Activated naive CD8-positive, alpha-beta T cell (primary cell): ENCODE measurements at regions not wholly inside any gene's neighbourhood (a gene's known extent, or its start where the extent isn't known, plus 50 kb on each side); places are given as distances from the start of the nearest gene placed in this dataset.

Experiments used
- H3K27ac Mint-ChIP-seq: one replicate; pipeline ENCODE4 v1.8.0; 2021; ENCODE audit warnings: mixed read lengths
- H3K27me3 Mint-ChIP-seq: one replicate; pipeline ENCODE4 v1.8.0; 2021; ENCODE audit warnings: mixed read lengths
- H3K36me3 Mint-ChIP-seq: one replicate; pipeline ENCODE4 v1.8.0; 2021; ENCODE audit warnings: mixed read lengths
- H3K4me1 Mint-ChIP-seq: one replicate; pipeline ENCODE4 v1.8.0; 2021; ENCODE audit warnings: low read depth, mixed read lengths
- H3K4me3 Mint-ChIP-seq: one replicate; pipeline ENCODE4 v1.8.0; 2021; ENCODE audit warnings: mild to moderate bottlenecking, mixed read lengths
- H3K9me3 Mint-ChIP-seq: one replicate; pipeline ENCODE4 v1.8.0; 2021; ENCODE audit warnings: low read depth, mixed read lengths

GRCh38 chr4:163660636-163661035 is 166.1 kb downstream of the TMA16 start:
- peaks cover 7% of the 10 kb centered on the region for H3K9me3 Mint-ChIP-seq
- H3K36me3 Mint-ChIP-seq = no peaks in the 10 kb centered on the region
- H3K27me3 Mint-ChIP-seq = no peaks in the 10 kb centered on the region
- H3K27ac Mint-ChIP-seq = no peak overlapping the region
- H3K4me3 Mint-ChIP-seq = no peak overlapping the region
- peaks cover 26% of the 10 kb centered on the region for H3K4me1 Mint-ChIP-seq

- Mint-ChIP-seq H3K36me3 (no peaks in the 10 kb centered on the region), H3K9me3 (peaks cover 5% of the 10 kb centered on the region), H3K4me1 (peaks cover 44% of the 10 kb centered on the region), H3K27me3 (no peaks in the 10 kb centered on the region), H3K27ac (no peak overlapping the region), H3K4me3 (no peak overlapping the region)
These were observed 168.3 kb downstream of the TMA16 start for GRCh38 chr4:163662768-163663167.

GRCh38 chr4:163663454-163664225 is 169.2 kb downstream of the TMA16 start:
- no peak overlapping the region for H3K27ac Mint-ChIP-seq
- H3K9me3 Mint-ChIP-seq = peaks cover 5% of the 10 kb centered on the region
- no peak overlapping the region for H3K4me3 Mint-ChIP-seq
- no peaks in the 10 kb centered on the region for H3K36me3 Mint-ChIP-seq
- peaks cover 47% of the 10 kb centered on the region for H3K4me1 Mint-ChIP-seq
- no peaks in the 10 kb centered on the region for H3K27me3 Mint-ChIP-seq

- H3K4me3 Mint-ChIP-seq = no peak overlapping the region
These were observed 170.6 kb downstream of the TMA16 start for GRCh38 chr4:163665101-163665500.

GRCh38 chr4:163665521-163666331 is 171.2 kb downstream of the TMA16 start:
- H3K27ac Mint-ChIP-seq = peak overlapping the region; percentile 11
- no peaks in the 10 kb centered on the region for H3K9me3 Mint-ChIP-seq
- no peak overlapping the region for H3K4me3 Mint-ChIP-seq
- peaks cover 49% of the 10 kb centered on the region for H3K4me1 Mint-ChIP-seq
- H3K27me3 Mint-ChIP-seq = no peaks in the 10 kb centered on the region
- no peaks in the 10 kb centered on the region for H3K36me3 Mint-ChIP-seq

More at GRCh38 chr4:163665101-163665500, 170.6 kb downstream of the TMA16 start:
- no peaks in the 10 kb centered on the region for H3K9me3 Mint-ChIP-seq
- H3K27ac Mint-ChIP-seq = no peak overlapping the region
- H3K36me3 Mint-ChIP-seq = no peaks in the 10 kb centered on the region
- peaks cover 49% of the 10 kb centered on the region for H3K4me1 Mint-ChIP-seq
- no peaks in the 10 kb centered on the region for H3K27me3 Mint-ChIP-seq

- Mint-ChIP-seq H3K27me3 (no peaks in the 10 kb centered on the region), H3K4me3 (peak overlapping the region; percentile 45), H3K27ac (peak overlapping the region; percentile 7), H3K4me1 (peaks cover 56% of the 10 kb centered on the region), H3K9me3 (no peaks in the 10 kb centered on the region), H3K36me3 (no peaks in the 10 kb centered on the region)
These were observed 171.9 kb downstream of the TMA16 start for GRCh38 chr4:163666332-163666873.

GRCh38 chr4:163672751-163673150 is 178.3 kb downstream of the TMA16 start:
- Mint-ChIP-seq H3K36me3 (no peaks in the 10 kb centered on the region), H3K9me3 (no peaks in the 10 kb centered on the region), H3K4me1 (peaks cover 23% of the 10 kb centered on the region), H3K27me3 (no peaks in the 10 kb centered on the region), H3K4me3 (no peak overlapping the region), H3K27ac (no peak overlapping the region)

GRCh38 chr4:163673848-163674697 is 179.6 kb downstream of the TMA16 start:
- Mint-ChIP-seq H3K27me3 (no peaks in the 10 kb centered on the region), H3K27ac (no peak overlapping the region), H3K9me3 (no peaks in the 10 kb centered on the region), H3K36me3 (no peaks in the 10 kb centered on the region), H3K4me3 (no peak overlapping the region), H3K4me1 (peaks cover 19% of the 10 kb centered on the region)

GRCh38 chr4:163679189-163679588 is 184.7 kb downstream of the TMA16 start:
- Mint-ChIP-seq H3K4me3 (no peak overlapping the region), H3K36me3 (no peaks in the 10 kb centered on the region), H3K4me1 (no peaks in the 10 kb centered on the region), H3K27ac (no peak overlapping the region), H3K27me3 (peaks cover under 1% of the 10 kb centered on the region), H3K9me3 (no peaks in the 10 kb centered on the region)

GRCh38 chr4:163680386-163681098 is 186.1 kb downstream of the TMA16 start:
- Mint-ChIP-seq H3K9me3 (no peaks in the 10 kb centered on the region), H3K36me3 (no peaks in the 10 kb centered on the region), H3K4me3 (no peak overlapping the region), H3K27ac (no peak overlapping the region), H3K27me3 (peaks cover 1% of the 10 kb centered on the region), H3K4me1 (no peaks in the 10 kb centered on the region)

- Mint-ChIP-seq H3K36me3 (no peaks in the 10 kb centered on the region), H3K4me1 (no peaks in the 10 kb centered on the region), H3K27me3 (peaks cover 1% of the 10 kb centered on the region), H3K4me3 (no peak overlapping the region), H3K9me3 (no peaks in the 10 kb centered on the region), H3K27ac (no peak overlapping the region)
These were observed 186.8 kb downstream of the TMA16 start for GRCh38 chr4:163681208-163681821.

GRCh38 chr4:163688856-163689255 is 194.4 kb downstream of the TMA16 start:
- H3K27me3 Mint-ChIP-seq = peaks cover 1% of the 10 kb centered on the region
- H3K27ac Mint-ChIP-seq = no peak overlapping the region
- H3K4me1 Mint-ChIP-seq = no peaks in the 10 kb centered on the region
- H3K36me3 Mint-ChIP-seq = no peaks in the 10 kb centered on the region
- no peak overlapping the region for H3K4me3 Mint-ChIP-seq
- H3K9me3 Mint-ChIP-seq = no peaks in the 10 kb centered on the region

- H3K9me3 Mint-ChIP-seq = no peaks in the 10 kb centered on the region
These were observed 198.7 kb downstream of the TMA16 start for GRCh38 chr4:163693211-163693610.

GRCh38 chr4:163693776-163694175 is 199.3 kb downstream of the TMA16 start:
- no peak overlapping the region for H3K4me3 Mint-ChIP-seq
- H3K9me3 Mint-ChIP-seq = no peaks in the 10 kb centered on the region
- H3K36me3 Mint-ChIP-seq = no peaks in the 10 kb centered on the region
- no peak overlapping the region for H3K27ac Mint-ChIP-seq
- H3K4me1 Mint-ChIP-seq = no peaks in the 10 kb centered on the region
- no peaks in the 10 kb centered on the region for H3K27me3 Mint-ChIP-seq

More at GRCh38 chr4:163693211-163693610, 198.7 kb downstream of the TMA16 start:
- H3K27ac Mint-ChIP-seq = no peak overlapping the region
- no peaks in the 10 kb centered on the region for H3K36me3 Mint-ChIP-seq
- no peaks in the 10 kb centered on the region for H3K4me1 Mint-ChIP-seq
- H3K4me3 Mint-ChIP-seq = no peak overlapping the region
- no peaks in the 10 kb centered on the region for H3K27me3 Mint-ChIP-seq
